H1 (cell line): ENCODE measurements at regions not wholly inside any gene's neighbourhood (a gene's known extent, or its start where the extent isn't known, plus 50 kb on each side); places are given as distances from the start of the nearest gene placed in this dataset.

Experiments
- CBX5 ChIP-seq: fragments of 300-800, 300-1000 bp; sonication (generic); IDR thresholded peaks from 2 replicates; pipeline ENCODE4 v1.7.1; 2016; ENCODE audit warnings: antibody characterized with exemption, low read length, low read depth
- CREB1 ChIP-seq: IDR thresholded peaks from 2 replicates; pipeline ENCODE4 v1.6.1; 2012; ENCODE audit warnings: inconsistent platforms
- EZH2 ChIP-seq: fragments of 200-600 bp; sonication (generic); IDR thresholded peaks from 2 replicates; pipeline ENCODE4 v1.7.1; 2012; ENCODE audit warnings: low read depth, mild to moderate bottlenecking, moderate library complexity, low read length, inconsistent platforms; ENCODE audit not compliant: severe bottlenecking
- GTF2F1 ChIP-seq: IDR thresholded peaks from 2 replicates; pipeline ENCODE4 v1.6.1; 2012; ENCODE audit warnings: low read depth, low read length, improper control_type of control experiment, borderline replicate concordance
- HDAC2 ChIP-seq, 2 experiments: fragments of 300-600 bp in 1 of 2; sonication (generic) in 1 of 2; IDR thresholded peaks; 2 replicates each; pipeline ENCODE4 v1.6.1; 2011 to 2012; ENCODE audit warnings: low read depth in 2 of 2, low read length in 2 of 2, mild to moderate bottlenecking in 2 of 2, moderate library complexity in 2 of 2, borderline replicate concordance in 1 of 2, inconsistent platforms in 1 of 2
- MAFK ChIP-seq: IDR thresholded peaks from 2 replicates; pipeline ENCODE4 v1.6.1; 2012; ENCODE audit warnings: low read depth, mild to moderate bottlenecking, improper control_type of control experiment, low read length
- MAX ChIP-seq: IDR thresholded peaks from 2 replicates; pipeline ENCODE4 v1.6.1; 2012; ENCODE audit warnings: inconsistent platforms
- POLR2A ChIP-seq, 2 experiments: IDR thresholded peaks; 1 replicate in 1 of 2; 2 replicates in 1 of 2; pipeline ENCODE4 v1.6.1; 2011; ENCODE audit warnings: low read depth in 2 of 2, low read length in 2 of 2, mild to moderate bottlenecking in 2 of 2; ENCODE audit errors: control extremely low read depth in 1 of 2
- TF ChIP-seq, protein P1 (sequence below), 3 experiments: IDR thresholded peaks; 1 replicate in 2 of 3; 2 replicates in 1 of 3; pipeline versions ENCODE4 v1.5.1 to v1.6.1; 2011; ENCODE audit warnings: low read length in 3 of 3, mild to moderate bottlenecking in 3 of 3, inconsistent platforms in 2 of 3, low read depth in 1 of 3, moderate library complexity in 1 of 3; ENCODE audit not compliant: insufficient read depth in 1 of 3; ENCODE audit errors: control extremely low read depth in 1 of 3

GRCh38 chr7:131941291-131941690 is 384.9 kb upstream of the PODXL start:
- TF ChIP-seq POLR2A (IDR thresholded peaks at IDR 0.05; ENCODE audit: control extremely low read depth in 1 of 2, low read depth in 2 of 2, low read length in 2 of 2) (no peak), GTF2F1 (no peak), EZH2 (no peak), CBX5 (no peak), MAFK (no peak), HDAC2 (IDR thresholded peaks at IDR 0.05; ENCODE audit: borderline replicate concordance in 1 of 2, low read depth in 2 of 2, low read length in 2 of 2) (no peak), MAX (no peak), CREB1 (no peak)
- TF ChIP-seq, protein P1, sequence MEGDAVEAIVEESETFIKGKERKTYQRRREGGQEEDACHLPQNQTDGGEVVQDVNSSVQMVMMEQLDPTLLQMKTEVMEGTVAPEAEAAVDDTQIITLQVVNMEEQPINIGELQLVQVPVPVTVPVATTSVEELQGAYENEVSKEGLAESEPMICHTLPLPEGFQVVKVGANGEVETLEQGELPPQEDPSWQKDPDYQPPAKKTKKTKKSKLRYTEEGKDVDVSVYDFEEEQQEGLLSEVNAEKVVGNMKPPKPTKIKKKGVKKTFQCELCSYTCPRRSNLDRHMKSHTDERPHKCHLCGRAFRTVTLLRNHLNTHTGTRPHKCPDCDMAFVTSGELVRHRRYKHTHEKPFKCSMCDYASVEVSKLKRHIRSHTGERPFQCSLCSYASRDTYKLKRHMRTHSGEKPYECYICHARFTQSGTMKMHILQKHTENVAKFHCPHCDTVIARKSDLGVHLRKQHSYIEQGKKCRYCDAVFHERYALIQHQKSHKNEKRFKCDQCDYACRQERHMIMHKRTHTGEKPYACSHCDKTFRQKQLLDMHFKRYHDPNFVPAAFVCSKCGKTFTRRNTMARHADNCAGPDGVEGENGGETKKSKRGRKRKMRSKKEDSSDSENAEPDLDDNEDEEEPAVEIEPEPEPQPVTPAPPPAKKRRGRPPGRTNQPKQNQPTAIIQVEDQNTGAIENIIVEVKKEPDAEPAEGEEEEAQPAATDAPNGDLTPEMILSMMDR (IDR thresholded peaks at IDR 0.05; ENCODE audit: control extremely low read depth in 1 of 3, insufficient read depth in 1 of 3, low read depth in 1 of 3, low read length in 3 of 3): no peak
